COLO668 (cell line): ENCODE measurements at regions not wholly inside any gene's neighbourhood (a gene's known extent, or its start where the extent isn't known, plus 50 kb on each side); places are given as distances from the start of the nearest gene placed in this dataset.

Experiments used
- DNase-seq: peaks from one replicate; lab custom pipeline; 2025; ENCODE audit not compliant: unreplicated experiment; lab: John Stamatoyannopoulos, UW

DNA sequence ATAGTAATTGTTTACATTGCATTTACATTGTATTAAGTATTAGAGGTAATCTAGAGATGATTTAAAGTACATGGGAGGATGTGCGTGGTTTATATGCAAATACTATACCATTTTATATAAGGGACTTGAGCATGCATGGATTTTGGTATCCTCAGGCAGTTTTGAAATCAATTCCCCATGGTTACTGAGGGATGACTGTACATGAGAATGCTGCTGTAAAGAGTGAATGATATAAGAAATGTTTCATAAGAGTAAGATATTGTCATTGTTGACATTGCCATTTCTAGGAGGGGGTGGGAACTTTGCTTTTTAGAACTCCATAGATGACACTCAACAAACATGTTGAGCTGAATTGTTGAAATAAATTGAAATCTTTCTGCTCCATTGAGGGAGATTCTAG lies 185.0 kb downstream of the SEMA6A start:
- no peak for DNase-seq

DNA sequence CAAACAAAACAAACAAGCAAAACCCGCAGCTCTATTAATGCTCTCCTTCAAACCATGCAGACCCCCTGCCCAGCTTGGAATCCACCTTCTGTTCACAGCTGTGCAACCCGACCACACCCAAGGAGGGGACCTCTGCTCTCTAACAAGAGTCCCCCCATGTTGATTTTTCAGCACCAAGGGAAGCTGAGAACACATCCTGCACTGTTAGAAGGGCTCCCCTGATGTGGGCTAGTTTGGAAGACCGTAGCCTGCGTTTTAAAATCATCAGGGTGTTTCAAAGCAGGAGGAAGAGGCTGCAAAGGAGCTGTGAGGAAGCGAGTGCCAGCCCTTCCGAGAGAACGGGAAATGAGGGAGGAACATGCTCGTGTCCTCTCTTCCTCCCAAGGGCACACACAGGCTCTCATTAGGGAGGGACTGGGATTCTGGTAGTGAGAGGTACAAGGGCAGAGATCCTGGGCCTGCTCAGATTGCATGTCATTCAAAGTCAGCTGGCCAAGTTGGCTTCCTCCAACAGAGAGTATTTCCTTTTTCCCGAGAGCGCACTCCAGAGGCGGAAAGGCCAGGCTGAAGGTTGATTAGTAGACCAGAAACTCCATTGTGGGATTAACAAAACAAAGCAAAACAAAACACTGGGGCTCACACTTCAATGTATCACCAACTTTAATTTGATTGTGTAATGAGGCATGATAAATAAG lies 185.9 kb downstream of the SEMA6A start:
- no peak for DNase-seq

DNA sequence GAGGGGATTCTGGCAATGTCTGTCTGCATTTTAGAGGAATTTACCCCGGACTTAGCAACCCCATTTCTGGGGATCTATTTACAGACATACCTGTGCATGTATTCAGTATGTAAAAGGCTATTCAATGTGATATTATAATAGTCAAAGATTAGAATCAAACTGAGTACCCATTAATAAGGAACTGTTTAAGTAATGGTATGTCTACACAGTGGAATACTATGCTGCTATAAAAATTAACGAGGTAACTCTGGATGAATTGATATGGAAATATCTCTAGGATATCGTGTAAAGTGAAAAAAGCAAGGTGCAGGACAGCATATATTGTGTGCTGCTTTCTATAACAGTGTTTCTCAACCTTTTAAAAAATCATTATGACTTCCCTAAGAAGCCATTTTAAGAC lies 186.9 kb downstream of the SEMA6A start:
- no peak for DNase-seq

DNA sequence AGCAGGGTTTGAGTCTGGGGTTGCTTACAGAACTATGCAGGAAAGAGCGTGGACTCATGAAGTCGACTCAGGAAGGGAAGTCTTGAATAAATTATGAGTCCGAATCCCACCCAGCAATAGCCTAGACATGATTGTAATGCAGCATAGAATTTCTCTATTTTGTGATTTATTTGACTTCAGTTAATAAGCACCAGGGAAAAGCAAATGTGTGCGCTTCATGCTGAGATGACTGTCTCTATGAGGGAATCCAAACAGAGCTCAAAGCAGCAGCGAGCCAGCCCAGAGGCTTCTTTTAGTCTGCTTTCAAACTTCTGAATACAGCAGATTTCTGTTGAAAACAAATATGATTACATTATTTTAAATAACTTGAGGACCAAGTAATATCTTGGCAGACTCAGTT lies 188.0 kb downstream of the SEMA6A start:
- DNase-seq, result no peak

DNA sequence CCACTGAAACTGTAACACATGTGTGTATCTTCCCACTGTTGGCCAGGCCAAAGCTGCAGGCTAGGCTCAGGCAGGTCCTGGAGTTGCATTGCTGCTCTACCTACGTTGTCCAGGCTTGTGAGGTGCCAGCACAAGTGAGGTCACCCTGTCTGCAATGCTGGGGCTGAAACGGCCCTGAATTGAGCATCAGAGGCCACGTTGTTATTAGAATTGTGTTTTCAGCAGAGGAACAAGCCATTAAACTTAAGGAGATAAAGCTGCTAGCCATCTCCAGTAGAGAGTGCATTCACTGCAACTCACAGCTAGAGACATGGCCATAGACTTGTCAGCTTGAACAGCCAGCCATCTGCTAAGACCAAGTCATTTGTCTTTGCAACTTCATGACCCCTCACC lies 191.8 kb downstream of the SEMA6A start:
- DNase-seq, result no peak

DNA sequence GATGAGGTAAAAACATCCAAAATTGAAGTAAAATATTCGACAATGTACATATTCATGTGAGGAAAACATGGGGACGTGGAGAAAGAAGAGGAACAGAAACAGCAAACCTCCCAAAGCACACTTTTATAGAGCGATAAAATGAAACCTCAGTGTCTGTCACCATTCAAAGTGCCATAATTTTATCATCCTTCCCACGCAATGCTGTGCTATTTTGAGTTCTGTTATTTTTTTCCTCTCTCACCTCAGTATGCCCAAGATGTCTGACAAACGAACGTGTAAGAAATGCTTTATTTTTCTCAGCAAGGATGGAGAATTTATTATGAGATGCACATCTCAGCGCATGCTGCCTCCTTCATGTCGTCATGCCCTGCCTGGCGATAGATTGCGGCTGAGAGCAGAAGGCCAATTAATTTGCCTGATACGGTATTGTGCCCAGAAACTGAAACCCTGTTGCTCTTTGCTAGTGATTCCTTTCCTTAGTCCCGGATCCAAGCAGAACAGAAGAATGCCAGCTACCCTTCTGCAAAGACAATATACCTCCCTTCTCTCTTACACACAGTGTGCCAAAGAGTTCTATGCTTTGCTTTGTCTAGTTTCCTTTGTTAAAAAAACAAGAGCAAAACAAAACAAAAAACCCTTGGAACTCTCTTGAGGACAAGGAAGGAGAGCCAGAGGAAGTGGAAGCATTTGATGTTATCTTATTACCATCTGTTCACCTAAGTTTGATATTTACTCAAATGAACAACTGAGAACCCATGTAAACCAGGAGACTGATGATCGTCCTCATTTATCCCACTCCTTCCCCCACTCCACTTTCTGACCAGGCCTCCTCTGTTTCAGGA lies 192.4 kb downstream of the SEMA6A start:
- DNase-seq, result no peak

DNA sequence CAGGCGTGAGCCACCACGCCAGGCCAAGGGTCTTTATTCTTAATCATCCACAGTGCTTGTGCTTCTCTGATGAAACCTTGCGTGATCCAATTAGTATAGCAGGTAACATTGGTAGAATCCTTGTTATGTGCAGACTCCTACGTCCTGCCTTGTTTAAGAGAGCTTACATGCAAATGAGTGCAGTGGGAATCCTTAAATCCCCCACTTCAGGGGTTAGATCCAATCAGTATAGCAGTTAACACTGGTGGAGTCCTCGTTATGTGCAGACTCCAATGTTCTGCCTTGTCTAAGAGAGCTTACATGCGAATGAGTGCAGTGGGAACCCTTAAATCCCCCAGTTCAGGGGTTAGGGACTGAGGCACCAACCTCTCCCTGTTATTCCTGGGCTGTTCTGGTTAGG lies 193.4 kb downstream of the SEMA6A start:
- DNase-seq, result no peak

DNA sequence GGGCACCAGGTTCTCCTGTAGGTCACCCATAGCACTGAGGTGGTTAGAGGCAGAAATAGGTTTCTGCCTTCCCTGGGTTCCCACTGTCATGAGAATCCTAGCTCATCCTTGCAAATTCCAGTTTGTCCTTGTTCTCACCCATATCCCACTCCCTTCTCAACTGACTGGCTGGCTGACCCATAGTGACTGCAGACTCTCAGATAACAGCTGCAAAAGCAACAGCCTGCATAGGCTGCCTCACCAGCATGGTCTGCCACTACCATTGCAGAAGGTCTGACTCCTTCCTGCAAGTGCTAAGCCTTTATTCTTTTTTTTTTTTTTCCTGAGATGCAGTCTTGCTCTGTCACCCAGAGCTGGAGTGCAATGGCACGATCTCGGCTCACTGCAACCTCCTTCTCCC lies 194.0 kb downstream of the SEMA6A start:
- no peak for DNase-seq

DNA sequence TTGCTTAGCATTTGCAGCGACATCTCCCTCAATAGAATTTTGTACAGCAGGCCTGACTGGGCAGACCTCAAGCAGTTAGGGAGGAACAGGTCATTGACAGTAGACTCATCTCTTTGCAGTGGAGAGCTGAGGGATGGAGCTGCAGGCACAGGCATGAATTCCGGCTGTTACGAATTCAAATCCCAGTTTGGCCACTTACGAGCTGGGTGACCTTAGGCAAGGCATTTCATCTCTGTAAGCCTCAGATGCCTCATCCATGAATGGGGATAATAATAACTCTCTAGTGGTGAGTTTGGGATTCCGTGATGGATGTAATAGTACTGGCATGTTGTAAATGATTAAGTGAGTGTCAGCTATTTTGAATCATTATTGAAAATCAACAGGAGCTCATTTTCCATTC lies 195.3 kb downstream of the SEMA6A start:
- DNase-seq, result no peak

DNA sequence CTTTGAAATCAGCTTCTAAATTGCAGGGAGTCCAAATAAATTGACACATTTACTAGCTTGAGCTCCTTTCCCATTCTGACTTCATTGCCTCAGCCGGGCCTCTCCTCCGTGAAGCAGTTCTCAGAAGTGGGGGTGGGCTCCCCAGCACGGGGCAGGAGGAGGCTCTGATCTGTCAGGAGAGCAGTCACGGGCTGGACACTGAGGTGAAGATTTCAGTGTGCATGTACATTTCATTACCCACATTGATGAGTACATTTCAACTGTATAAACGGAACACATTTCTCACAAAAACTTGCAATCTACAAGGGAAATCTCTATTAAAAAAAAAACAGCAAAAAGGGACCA lies 195.9 kb downstream of the SEMA6A start:
- no peak for DNase-seq

DNA sequence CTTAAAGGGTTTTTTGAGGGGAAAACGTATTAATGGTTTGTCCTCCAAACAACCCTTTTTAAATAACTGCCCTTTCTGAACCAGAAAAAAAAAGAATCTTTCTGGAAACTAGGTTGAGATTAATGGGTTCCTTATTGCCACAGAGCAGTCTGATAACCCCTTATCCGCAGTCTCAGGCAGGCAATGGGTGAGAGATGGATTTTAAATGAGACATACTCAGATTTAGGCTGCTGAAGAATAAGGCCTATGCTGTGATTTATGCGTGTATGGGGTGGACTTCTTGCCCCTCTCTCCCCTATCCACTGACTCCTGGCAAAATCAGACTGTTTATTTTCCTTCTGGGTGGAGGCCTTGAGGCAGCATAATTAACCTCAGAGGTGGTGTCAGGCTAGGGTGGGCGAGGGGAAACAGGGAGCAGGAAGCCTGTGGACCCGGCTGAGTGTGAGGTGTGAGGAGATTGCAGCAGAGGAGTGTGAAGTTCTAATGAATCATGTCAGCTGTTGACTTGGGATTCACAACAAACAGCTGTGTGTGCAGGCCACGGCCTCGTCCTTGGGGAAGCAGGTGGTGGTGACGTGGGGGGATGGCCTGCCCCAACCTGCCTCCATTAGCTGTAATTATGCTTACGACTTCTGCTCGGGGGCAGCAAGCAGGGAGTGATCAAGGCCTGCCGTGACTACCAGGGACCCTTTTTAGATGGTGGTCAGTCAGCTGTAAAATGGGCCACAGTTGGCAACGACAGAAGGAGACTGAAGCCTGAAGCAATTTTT lies 196.4 kb downstream of the SEMA6A start:
- peak; percentile 56 for DNase-seq

DNA sequence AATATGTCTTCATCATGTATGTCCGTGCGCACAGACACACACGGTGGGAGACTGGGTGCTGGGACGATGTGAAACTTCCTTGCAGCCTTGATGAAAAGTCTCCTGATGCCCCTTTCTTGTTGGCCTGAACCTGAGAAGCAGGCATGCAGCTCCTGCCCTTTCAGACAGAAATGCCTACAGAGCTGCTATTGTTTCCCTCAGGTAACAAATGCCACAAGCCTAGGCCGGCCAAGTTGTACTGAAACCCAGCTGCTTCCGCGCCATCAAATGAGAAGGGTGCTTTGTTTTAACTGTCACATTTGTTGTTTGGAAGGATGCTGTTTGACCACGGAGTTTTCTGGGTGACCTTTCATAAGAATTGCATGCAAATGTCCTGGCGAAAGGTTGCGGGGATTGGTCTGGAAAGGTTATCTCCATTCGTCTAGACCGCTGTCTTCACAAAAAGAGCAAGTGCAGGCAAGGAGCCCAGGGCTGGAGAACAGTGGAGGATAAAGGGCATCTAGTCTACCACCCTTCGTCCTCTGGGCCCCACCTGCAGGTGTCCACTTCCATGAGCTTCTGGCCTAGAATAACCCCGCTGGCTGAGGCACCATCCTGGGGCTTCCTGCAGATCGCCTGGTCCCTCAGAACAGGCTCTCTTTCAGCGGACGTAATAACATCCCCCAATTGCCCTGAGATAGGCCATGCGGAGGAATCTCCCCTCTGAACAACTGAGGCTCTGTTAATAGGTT lies 197.2 kb downstream of the SEMA6A start:
- DNase-seq, result no peak

DNA sequence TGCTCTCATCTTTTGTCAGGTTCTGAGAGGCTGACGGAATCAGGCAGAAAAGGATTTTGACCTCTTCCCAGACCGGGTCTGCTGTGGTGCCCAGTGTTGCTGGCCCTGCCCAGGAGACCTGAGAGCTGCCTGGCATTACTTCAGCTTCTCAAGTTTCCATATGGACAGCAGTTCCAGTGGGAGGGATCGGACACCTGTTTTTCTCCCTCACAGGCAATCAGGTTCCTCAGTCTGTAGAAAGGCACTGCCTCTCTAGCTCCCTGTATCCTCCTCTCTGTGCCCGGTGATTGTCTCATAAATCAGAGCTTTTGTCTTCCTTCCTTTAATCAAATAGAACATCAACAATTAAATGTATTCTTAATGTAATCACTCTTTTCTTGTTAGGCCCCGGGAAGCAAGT lies 198.7 kb downstream of the SEMA6A start:
- no peak for DNase-seq

DNA sequence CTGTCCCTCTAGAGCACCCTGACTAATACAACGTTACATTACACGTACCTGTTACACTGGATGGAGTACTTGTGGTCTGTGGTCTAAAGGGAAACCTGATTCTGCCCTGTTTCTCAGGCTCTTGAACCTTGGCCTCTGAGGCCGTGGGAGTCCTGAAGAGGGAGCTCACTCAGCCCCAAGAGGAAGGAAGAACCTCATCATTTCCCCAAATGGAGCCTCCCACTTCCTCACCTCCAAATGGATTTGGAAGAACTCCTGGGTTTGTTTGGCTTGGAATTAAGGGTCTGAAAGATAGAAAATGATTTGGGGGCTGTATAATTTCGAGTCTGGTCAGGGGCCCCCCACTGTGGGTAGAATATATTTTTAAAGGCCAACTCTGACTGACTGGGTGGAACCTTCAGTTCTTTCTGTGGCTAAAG lies 200.2 kb downstream of the SEMA6A start:
- DNase-seq, result peak; percentile 3

DNA sequence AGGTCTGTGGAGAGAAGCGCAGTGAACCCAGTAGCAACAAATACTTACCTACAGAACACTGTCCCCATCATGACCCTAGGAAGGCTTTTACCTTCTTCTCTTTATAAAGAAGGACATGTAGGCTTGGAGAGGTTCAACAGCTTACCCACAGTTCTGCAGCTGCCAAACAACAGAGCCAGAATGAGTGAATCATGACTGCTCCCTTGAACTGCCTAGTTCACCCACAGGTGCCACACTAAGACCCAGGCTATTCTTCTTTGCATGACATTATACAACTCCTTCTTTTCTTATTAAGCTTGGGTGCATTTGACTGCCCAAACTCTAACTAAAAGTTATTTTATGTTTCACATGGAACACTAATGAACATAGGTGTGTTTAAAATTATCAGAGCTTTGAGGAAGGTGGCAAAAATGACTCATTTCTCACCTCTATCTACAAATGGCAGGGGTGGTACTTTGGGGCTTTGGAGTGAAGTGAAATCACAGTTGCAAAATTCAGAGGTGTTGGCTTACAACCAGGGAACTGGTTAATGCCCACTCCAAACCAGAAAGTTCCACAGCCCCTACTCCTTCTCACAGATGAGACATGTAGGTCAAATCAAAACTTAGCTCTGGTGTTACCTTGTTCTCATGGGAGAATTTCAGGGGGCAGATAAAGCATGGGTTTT lies 201.6 kb downstream of the SEMA6A start:
- no peak for DNase-seq

DNA sequence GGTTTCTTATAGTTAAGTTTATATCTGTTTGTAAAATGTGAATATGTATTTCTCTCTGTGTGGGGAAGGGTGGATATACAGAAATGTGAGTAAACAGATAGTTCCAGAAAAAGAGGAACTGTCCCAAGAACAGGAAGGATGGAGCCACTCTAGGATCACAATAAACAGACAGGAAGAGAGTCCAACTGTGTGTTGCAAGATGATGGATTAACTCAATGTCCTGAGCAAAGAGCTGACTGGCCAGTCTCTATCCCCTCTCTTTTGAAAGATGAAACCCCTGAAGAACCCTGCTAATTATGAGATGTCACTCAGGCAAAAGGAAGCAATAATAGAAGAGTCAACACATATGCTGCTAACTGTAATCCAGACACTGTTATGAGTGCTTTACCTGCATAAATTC lies 202.7 kb downstream of the SEMA6A start:
- no peak for DNase-seq

DNA sequence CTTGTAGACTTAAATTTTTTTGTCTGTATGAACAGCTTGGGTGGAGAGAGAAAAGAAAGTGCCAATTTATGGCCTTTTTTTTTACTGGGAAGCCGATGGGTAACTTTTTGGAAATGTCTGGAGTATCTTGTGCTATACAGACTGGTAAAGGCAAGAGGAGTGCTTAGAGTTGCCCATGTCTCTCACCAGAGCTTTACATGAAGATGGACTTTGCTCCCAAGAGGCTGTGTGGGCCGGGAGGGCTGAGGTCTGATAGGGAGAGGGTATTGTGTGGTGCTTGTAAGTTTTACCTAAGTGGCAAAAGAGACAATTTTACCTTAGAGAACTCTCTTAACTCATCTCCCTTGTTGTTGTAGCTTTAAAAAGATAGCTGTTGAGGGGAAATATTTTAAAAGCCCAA lies 203.2 kb downstream of the SEMA6A start:
- DNase-seq, result no peak

DNA sequence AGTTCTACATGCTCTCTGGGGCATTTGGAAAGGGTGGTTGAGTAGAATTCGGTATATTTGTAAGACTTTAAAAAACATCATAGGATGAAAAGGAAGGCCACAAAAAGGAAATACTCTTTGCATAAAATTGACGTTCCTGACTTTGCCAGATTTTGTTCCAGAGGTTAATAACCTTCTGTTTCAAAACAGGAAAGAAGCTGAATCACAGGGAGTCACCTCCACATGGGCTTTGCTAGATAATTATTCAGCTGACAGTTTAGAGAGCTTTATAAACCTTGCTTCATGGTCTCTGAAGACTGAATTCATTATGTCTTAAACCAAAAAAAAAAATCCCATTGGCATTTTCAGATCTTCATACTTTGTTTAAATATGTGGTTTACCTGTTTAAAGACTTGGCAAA lies 203.7 kb downstream of the SEMA6A start:
- no peak for DNase-seq

DNA sequence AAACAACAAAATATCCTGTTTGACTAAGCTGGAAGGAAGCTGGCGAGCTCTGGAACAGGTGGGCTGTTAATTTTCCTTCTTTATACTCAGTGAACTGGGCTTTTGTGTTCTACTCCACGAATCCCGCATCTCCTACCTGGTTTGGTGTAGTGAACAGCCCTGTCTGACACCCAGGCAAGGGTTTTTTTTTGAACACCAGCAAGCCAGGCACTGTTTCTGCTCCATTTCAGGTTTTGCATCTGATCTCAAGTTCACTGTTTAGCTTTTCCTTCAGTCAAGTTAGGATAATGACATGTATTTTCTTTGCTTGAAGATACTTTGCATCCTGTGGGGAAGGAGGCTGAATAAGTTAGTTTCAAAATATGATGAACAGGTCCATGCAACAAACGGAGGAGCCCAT lies 204.5 kb downstream of the SEMA6A start:
- DNase-seq, result no peak

DNA sequence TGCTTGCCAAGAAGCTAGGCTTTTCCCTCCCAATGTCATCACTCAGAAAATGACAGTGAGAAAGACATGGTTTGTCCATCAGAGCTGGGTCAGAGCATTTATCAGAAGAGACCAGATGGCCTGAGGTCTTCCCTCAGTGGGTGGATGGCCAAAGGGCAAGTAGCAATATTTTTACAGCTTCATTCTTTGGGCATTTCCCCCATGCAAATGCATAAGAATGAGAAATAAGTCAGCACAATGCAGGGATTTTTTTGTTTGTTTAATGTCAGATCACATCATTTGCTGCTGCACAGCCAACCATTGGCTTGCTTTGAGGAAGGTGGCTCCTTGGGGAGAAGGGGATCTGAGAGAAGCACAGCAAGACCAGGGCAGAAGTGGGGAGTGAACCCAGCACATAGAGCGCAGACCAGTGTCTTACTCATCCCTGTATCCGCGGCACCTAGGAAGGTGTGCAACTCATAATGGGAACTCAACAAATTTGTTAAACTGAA lies 209.6 kb downstream of the SEMA6A start:
- no peak for DNase-seq

DNA sequence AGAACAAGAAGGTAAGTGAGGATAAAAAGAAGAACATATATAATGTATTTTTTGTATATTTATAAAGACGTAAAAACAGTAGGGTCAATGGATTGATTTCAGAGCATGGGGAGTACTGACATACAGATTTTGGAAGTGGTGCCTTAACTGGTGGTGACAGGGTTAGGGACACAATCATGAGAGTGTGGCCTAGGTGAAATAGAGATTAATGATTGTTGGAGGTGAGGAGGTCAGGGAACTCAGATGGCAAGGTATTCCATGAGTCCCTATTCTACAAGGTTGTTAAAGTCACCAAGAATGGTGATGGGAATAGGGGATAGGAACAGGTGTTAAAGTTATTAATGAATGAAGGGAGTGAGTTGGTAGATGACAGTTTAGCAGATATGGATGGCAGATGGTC lies 210.8 kb downstream of the SEMA6A start:
- DNase-seq, result no peak
